ENCODE measurements at regions not wholly inside any gene's neighbourhood (a gene's known extent, or its start where the extent isn't known, plus 50 kb on each side); places are given as distances from the start of the nearest gene placed in this dataset.

DNA sequence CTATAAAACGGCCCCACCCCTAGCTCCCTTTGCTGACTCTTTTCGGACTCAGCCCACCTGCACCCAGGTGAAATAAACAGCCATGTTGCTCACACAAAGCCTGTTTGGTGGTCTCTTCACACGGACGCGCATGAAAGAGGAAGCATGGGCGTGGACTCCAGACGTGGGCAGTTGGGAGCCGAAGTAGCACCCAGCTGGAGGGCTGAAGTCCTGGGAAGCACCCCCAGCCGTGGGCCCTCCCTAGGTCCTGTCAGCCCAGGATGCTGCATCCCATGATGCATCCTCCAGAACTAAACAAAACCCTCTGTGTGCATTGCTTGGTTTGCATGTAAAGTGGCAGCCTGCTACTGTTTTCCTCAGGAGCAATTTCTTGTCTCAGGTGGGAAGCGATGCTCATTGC is 62.1 kb upstream of the CFAP46 start (continued):
- TF ChIP-seq, protein P1, sequence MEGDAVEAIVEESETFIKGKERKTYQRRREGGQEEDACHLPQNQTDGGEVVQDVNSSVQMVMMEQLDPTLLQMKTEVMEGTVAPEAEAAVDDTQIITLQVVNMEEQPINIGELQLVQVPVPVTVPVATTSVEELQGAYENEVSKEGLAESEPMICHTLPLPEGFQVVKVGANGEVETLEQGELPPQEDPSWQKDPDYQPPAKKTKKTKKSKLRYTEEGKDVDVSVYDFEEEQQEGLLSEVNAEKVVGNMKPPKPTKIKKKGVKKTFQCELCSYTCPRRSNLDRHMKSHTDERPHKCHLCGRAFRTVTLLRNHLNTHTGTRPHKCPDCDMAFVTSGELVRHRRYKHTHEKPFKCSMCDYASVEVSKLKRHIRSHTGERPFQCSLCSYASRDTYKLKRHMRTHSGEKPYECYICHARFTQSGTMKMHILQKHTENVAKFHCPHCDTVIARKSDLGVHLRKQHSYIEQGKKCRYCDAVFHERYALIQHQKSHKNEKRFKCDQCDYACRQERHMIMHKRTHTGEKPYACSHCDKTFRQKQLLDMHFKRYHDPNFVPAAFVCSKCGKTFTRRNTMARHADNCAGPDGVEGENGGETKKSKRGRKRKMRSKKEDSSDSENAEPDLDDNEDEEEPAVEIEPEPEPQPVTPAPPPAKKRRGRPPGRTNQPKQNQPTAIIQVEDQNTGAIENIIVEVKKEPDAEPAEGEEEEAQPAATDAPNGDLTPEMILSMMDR (IDR thresholded peaks at IDR 0.05) = no peak
- TF ChIP-seq, protein P2, sequence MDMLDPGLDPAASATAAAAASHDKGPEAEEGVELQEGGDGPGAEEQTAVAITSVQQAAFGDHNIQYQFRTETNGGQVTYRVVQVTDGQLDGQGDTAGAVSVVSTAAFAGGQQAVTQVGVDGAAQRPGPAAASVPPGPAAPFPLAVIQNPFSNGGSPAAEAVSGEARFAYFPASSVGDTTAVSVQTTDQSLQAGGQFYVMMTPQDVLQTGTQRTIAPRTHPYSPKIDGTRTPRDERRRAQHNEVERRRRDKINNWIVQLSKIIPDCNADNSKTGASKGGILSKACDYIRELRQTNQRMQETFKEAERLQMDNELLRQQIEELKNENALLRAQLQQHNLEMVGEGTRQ (IDR thresholded peaks at IDR 0.05; ENCODE audit: borderline replicate concordance, low read depth, low read length) = no peak
- TF ChIP-seq CHD2 (IDR thresholded peaks at IDR 0.05; ENCODE audit: low read length, partially characterized antibody) (no peak), EZH2phosphoT487 (IDR thresholded peaks at IDR 0.05; ENCODE audit: borderline replicate concordance, low read depth) (no peak), NRF1 (IDR thresholded peaks at IDR 0.05; ENCODE audit: low read depth, low read length) (no peak), TEAD4 (IDR thresholded peaks at IDR 0.05; ENCODE audit: borderline replicate concordance, insufficient read depth) (no peak)
- TF ChIP-seq, protein P3, sequence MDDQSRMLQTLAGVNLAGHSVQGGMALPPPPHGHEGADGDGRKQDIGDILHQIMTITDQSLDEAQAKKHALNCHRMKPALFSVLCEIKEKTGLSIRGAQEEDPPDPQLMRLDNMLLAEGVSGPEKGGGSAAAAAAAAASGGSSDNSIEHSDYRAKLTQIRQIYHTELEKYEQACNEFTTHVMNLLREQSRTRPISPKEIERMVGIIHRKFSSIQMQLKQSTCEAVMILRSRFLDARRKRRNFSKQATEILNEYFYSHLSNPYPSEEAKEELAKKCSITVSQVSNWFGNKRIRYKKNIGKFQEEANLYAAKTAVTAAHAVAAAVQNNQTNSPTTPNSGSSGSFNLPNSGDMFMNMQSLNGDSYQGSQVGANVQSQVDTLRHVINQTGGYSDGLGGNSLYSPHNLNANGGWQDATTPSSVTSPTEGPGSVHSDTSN (IDR thresholded peaks at IDR 0.05) = no peak
- TF ChIP-seq, protein P4, sequence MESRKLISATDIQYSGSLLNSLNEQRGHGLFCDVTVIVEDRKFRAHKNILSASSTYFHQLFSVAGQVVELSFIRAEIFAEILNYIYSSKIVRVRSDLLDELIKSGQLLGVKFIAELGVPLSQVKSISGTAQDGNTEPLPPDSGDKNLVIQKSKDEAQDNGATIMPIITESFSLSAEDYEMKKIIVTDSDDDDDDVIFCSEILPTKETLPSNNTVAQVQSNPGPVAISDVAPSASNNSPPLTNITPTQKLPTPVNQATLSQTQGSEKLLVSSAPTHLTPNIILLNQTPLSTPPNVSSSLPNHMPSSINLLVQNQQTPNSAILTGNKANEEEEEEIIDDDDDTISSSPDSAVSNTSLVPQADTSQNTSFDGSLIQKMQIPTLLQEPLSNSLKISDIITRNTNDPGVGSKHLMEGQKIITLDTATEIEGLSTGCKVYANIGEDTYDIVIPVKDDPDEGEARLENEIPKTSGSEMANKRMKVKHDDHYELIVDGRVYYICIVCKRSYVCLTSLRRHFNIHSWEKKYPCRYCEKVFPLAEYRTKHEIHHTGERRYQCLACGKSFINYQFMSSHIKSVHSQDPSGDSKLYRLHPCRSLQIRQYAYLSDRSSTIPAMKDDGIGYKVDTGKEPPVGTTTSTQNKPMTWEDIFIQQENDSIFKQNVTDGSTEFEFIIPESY (IDR thresholded peaks at IDR 0.05; ENCODE audit: borderline replicate concordance, low read depth) = no peak
- TF ChIP-seq, protein P5, sequence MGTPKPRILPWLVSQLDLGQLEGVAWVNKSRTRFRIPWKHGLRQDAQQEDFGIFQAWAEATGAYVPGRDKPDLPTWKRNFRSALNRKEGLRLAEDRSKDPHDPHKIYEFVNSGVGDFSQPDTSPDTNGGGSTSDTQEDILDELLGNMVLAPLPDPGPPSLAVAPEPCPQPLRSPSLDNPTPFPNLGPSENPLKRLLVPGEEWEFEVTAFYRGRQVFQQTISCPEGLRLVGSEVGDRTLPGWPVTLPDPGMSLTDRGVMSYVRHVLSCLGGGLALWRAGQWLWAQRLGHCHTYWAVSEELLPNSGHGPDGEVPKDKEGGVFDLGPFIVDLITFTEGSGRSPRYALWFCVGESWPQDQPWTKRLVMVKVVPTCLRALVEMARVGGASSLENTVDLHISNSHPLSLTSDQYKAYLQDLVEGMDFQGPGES (IDR thresholded peaks at IDR 0.05; ENCODE audit: low read depth, low read length) = no peak

DNA sequence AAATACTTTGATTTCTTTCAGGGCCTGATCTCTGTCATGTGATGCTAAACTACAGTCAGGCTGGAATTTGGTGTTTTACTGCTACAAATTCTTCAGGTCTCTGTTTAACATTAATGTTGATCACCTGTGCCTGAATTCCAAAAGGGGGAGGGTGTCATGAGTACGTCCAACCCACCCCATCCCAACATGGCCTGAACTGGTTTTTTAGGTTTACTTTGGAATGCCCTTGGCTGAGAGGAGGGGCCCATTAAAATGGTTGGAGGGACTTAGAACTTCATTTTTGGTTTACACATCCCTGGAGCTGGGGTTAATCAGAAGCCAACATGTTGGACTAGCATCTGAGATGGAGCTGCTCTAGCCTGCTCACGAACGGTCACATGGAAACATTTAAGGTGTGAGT is 60.8 kb upstream of the CFAP46 start:
- WGBS (ENCODE audit: low lambda C conversion rate) = 43% methylated on average over 3 of the region's 3 CpGs
- Histone ChIP-seq H3K4me2 (no peak overlapping the region), H2AFZ (ENCODE audit: low read depth) (no peak overlapping the region), H3K9ac (no peak overlapping the region), H3K79me2 (ENCODE audit: insufficient read depth) (no peaks in the 10 kb centered on the region), H3F3A (replicated peaks; ENCODE audit: insufficient read depth) (no peaks in the 10 kb centered on the region), H3K9me2 (no peaks in the 10 kb centered on the region), H3K9me3 (no peaks in the 10 kb centered on the region), H3K27me3 (ENCODE audit: insufficient read depth) (no peaks in the 10 kb centered on the region), H3K4me3 (ENCODE audit: low read depth in 2 of 2, low read length in 1 of 2) (no peak overlapping the region), H4K20me1 (ENCODE audit: insufficient read depth) (no peaks in the 10 kb centered on the region), H3K27ac (ENCODE audit: low read depth in 2 of 2, low read length in 1 of 2) (no peak overlapping the region), H3K36me3 (replicated peaks in 1 of 2; ENCODE audit: control insufficient read depth in 1 of 2, insufficient read depth in 2 of 2, low read length in 1 of 2) (no peaks in the 10 kb centered on the region), H3K4me1 (ENCODE audit: control insufficient read depth in 1 of 2, insufficient read depth in 2 of 2, low read depth in 1 of 2, low read length in 1 of 2) (no peaks in the 10 kb centered on the region)
- POLR2A ChIA-PET = interaction anchor here (0.6 kb wide), 1 partner anchor 9 kb away, joined by 3 read pairs; no protein-coding TSS in a partner anchor
- TF ChIP-seq, protein P6, sequence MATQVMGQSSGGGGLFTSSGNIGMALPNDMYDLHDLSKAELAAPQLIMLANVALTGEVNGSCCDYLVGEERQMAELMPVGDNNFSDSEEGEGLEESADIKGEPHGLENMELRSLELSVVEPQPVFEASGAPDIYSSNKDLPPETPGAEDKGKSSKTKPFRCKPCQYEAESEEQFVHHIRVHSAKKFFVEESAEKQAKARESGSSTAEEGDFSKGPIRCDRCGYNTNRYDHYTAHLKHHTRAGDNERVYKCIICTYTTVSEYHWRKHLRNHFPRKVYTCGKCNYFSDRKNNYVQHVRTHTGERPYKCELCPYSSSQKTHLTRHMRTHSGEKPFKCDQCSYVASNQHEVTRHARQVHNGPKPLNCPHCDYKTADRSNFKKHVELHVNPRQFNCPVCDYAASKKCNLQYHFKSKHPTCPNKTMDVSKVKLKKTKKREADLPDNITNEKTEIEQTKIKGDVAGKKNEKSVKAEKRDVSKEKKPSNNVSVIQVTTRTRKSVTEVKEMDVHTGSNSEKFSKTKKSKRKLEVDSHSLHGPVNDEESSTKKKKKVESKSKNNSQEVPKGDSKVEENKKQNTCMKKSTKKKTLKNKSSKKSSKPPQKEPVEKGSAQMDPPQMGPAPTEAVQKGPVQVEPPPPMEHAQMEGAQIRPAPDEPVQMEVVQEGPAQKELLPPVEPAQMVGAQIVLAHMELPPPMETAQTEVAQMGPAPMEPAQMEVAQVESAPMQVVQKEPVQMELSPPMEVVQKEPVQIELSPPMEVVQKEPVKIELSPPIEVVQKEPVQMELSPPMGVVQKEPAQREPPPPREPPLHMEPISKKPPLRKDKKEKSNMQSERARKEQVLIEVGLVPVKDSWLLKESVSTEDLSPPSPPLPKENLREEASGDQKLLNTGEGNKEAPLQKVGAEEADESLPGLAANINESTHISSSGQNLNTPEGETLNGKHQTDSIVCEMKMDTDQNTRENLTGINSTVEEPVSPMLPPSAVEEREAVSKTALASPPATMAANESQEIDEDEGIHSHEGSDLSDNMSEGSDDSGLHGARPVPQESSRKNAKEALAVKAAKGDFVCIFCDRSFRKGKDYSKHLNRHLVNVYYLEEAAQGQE (IDR thresholded peaks at IDR 0.05; ENCODE audit: low read depth, low read length) = no peak
- TF ChIP-seq, protein P5 (IDR thresholded peaks at IDR 0.05; ENCODE audit: low read depth, low read length) = no peak
- TF ChIP-seq NRF1 (IDR thresholded peaks at IDR 0.05; ENCODE audit: low read depth, low read length) = no peak
- TF ChIP-seq RFX5 (IDR thresholded peaks at IDR 0.05; ENCODE audit: low read length) = no peak
- no peak for TF ChIP-seq RCOR1 (IDR thresholded peaks at IDR 0.05; ENCODE audit: low read length)
- no peak for TF ChIP-seq GABPA (IDR thresholded peaks at IDR 0.05; ENCODE audit: low read depth)
- no peak for DNase-seq
- CTCF ChIA-PET = no interaction called here

Data from SK-N-SH (cell line).